ENCODE measurements at regions not wholly inside any gene's neighbourhood (a gene's known extent, or its start where the extent isn't known, plus 50 kb on each side); places are given as distances from the start of the nearest gene placed in this dataset.

- Histone ChIP-seq H3K4me1 (ENCODE audit: control insufficient read depth in 2 of 2, insufficient read depth in 2 of 2, low read length in 2 of 2) (no peaks in the 10 kb centered on the region), H4K20me1 (ENCODE audit: control insufficient read depth, insufficient read depth, low read length, poor library complexity, severe bottlenecking) (no peaks in the 10 kb centered on the region), H3K36me3 (replicated peaks in 1 of 2; ENCODE audit: control extremely low read depth in 1 of 2, control insufficient read depth in 1 of 2, extremely low read depth in 1 of 2, insufficient read depth in 2 of 2, low read length in 1 of 2) (no peaks in the 10 kb centered on the region), H3K27ac (ENCODE audit: low read length in 2 of 2) (no peak overlapping the region), H3K4me3 (ENCODE audit: control extremely low read depth in 1 of 5, extremely low read depth in 1 of 5, insufficient read depth in 1 of 5, low read depth in 2 of 5, low read length in 4 of 5) (no peak overlapping the region), H3K4me2 (replicated peaks; ENCODE audit: low read depth, low read length, poor library complexity, severe bottlenecking) (no peak overlapping the region), H3K79me2 (ENCODE audit: control insufficient read depth, insufficient read depth, low read length) (no peaks in the 10 kb centered on the region), H3K27me3 (replicated peaks in 1 of 4; ENCODE audit: control extremely low read depth in 1 of 4, control insufficient read depth in 3 of 4, insufficient read depth in 4 of 4, low read length in 3 of 4) (peaks cover 0 to 36% (median 13%) of the 10 kb centered on the region in 4 experiments), H3K9me3 (ENCODE audit: control extremely low read depth in 1 of 3, control insufficient read depth in 2 of 3, insufficient read depth in 1 of 3, low read length in 2 of 3) (peaks cover 0 to 2% (median 0%) of the 10 kb centered on the region in 3 donors), H3K9ac (ENCODE audit: low read length) (no peak overlapping the region), H2AFZ (ENCODE audit: insufficient read depth, low read depth, low read length, poor library complexity, severe bottlenecking) (no peak overlapping the region)
- intact Hi-C loops (cut with micrococcal nuclease) = no loop called here
- no peaks in the 10 kb centered on the region for H3K9me3 Mint-ChIP-seq (ENCODE audit: insufficient read depth)
- H3K27me3 Mint-ChIP-seq = peaks cover 69% of the 10 kb centered on the region
- no peak overlapping the region for H3K4me3 Mint-ChIP-seq
- 92% methylated on average over 18 of the region's 19 CpGs for whole genome bisulfite sequencing (ENCODE audit: insufficient coverage)
- POLR2A ChIA-PET = no interaction called here
- H3K4me1 Mint-ChIP-seq = no peaks in the 10 kb centered on the region
- no peak for TF ChIP-seq CTCF (IDR thresholded peaks at IDR 0.05)
- no peak for TF ChIP-seq EZH2 (IDR thresholded peaks at IDR 0.05; ENCODE audit: borderline replicate concordance, insufficient read depth, low read depth, low read length, poor library complexity, severe bottlenecking)
- CTCF ChIA-PET = no interaction called here
- ATAC-seq (ENCODE audit: low read depth) (no peak), DNase-seq (no peak)
- no peak overlapping the region for H3K27ac Mint-ChIP-seq
These were observed 65.3 kb upstream of the ZMIZ1 start for GRCh38 chr10:79003183-79004100.

- ChIA-PET CTCF (no interaction called here), POLR2A (no interaction called here)
- Mint-ChIP-seq H3K4me1 (no peaks in the 10 kb centered on the region), H3K4me3 (no peak overlapping the region), H3K9me3 (ENCODE audit: insufficient read depth) (no peaks in the 10 kb centered on the region), H3K27ac (no peak overlapping the region), H3K27me3 (peaks cover 71% of the 10 kb centered on the region)
- WGBS (ENCODE audit: insufficient coverage) = 92% methylated on average over 5 of the region's 5 CpGs
- H3K27me3 ChIP-seq (replicated peaks in 1 of 4; ENCODE audit: control extremely low read depth in 1 of 4, control insufficient read depth in 3 of 4, insufficient read depth in 4 of 4, low read length in 3 of 4) = peaks cover 0 to 33% (median 11%) of the 10 kb centered on the region in 4 experiments
- H3K36me3 ChIP-seq (replicated peaks in 1 of 2; ENCODE audit: control extremely low read depth in 1 of 2, control insufficient read depth in 1 of 2, extremely low read depth in 1 of 2, insufficient read depth in 2 of 2, low read length in 1 of 2) = no peaks in the 10 kb centered on the region
- no peak overlapping the region for H2AFZ ChIP-seq (ENCODE audit: insufficient read depth, low read depth, low read length, poor library complexity, severe bottlenecking)
- H3K9ac ChIP-seq (ENCODE audit: low read length) = no peak overlapping the region
- no peak for TF ChIP-seq CTCF (IDR thresholded peaks at IDR 0.05)
- no peak for TF ChIP-seq EZH2 (IDR thresholded peaks at IDR 0.05; ENCODE audit: borderline replicate concordance, insufficient read depth, low read depth, low read length, poor library complexity, severe bottlenecking)
- H3K4me1 ChIP-seq (ENCODE audit: control insufficient read depth in 2 of 2, insufficient read depth in 2 of 2, low read length in 2 of 2) = no peaks in the 10 kb centered on the region
- no peaks in the 10 kb centered on the region for H3K79me2 ChIP-seq (ENCODE audit: control insufficient read depth, insufficient read depth, low read length)
- peaks cover 0 to 2% (median 0%) of the 10 kb centered on the region in 3 donors for H3K9me3 ChIP-seq (ENCODE audit: control extremely low read depth in 1 of 3, control insufficient read depth in 2 of 3, insufficient read depth in 1 of 3, low read length in 2 of 3)
- no peak overlapping the region for H3K4me2 ChIP-seq (replicated peaks; ENCODE audit: low read depth, low read length, poor library complexity, severe bottlenecking)
- intact Hi-C loops (cut with micrococcal nuclease) = no loop called here
- H4K20me1 ChIP-seq (ENCODE audit: control insufficient read depth, insufficient read depth, low read length, poor library complexity, severe bottlenecking) = no peaks in the 10 kb centered on the region
- H3K4me3 ChIP-seq (ENCODE audit: control extremely low read depth in 1 of 5, extremely low read depth in 1 of 5, insufficient read depth in 1 of 5, low read depth in 2 of 5, low read length in 4 of 5) = no peak overlapping the region
- DNase-seq = no peak
- ATAC-seq (ENCODE audit: low read depth) = no peak
- H3K27ac ChIP-seq (ENCODE audit: low read length in 2 of 2) = no peak overlapping the region
These were observed 64.5 kb upstream of the ZMIZ1 start for GRCh38 chr10:79004311-79004710.
